Activated naive CD8-positive, alpha-beta T cell treated with anti-CD3 and anti-CD28 coated beads, Interleukin-2, amount 10 ng/mL, durations not matched to agents 7 days and 5 days (primary cell): ENCODE measurements at regions not wholly inside any gene's neighbourhood (a gene's known extent, or its start where the extent isn't known, plus 50 kb on each side); places are given as distances from the start of the nearest gene placed in this dataset.

ENCODE experiments used
- ATAC-seq: fragments of 150-1000 bp; cut with Tn5 transposase; one replicate; pipeline ENCODE4 v1.10.0; 2021; ENCODE audit warnings: low read depth, moderate library complexity
- POLR2A ChIA-PET: fragments of 350-600 bp; sonication (Branson Sonifier 250); formaldehyde crosslinking; loops from one replicate; lab custom pipeline; 2021; ENCODE audit warnings: antibody characterized with exemption; lab: Charles Lee
- DNase-seq: peaks from one replicate; pipeline ENCODE4 v3.0.0; 2021
- H3K27ac Mint-ChIP-seq: one replicate; pipeline ENCODE4 v1.8.0; 2022; ENCODE audit warnings: mild to moderate bottlenecking, mixed read lengths
- H3K27me3 Mint-ChIP-seq: one replicate; pipeline ENCODE4 v1.8.0; 2022; ENCODE audit warnings: mild to moderate bottlenecking, moderate library complexity, mixed read lengths
- H3K36me3 Mint-ChIP-seq: one replicate; pipeline ENCODE4 v1.8.0; 2021; ENCODE audit warnings: mild to moderate bottlenecking, mixed read lengths
- H3K4me1 Mint-ChIP-seq: one replicate; pipeline ENCODE4 v1.8.0; 2021; ENCODE audit warnings: mixed read lengths
- H3K4me3 Mint-ChIP-seq: one replicate; pipeline ENCODE4 v1.8.0; 2022; ENCODE audit warnings: mild to moderate bottlenecking, moderate library complexity, mixed read lengths
- H3K9me3 Mint-ChIP-seq: one replicate; pipeline ENCODE4 v1.8.0; 2021; ENCODE audit warnings: mixed read lengths

DNA sequence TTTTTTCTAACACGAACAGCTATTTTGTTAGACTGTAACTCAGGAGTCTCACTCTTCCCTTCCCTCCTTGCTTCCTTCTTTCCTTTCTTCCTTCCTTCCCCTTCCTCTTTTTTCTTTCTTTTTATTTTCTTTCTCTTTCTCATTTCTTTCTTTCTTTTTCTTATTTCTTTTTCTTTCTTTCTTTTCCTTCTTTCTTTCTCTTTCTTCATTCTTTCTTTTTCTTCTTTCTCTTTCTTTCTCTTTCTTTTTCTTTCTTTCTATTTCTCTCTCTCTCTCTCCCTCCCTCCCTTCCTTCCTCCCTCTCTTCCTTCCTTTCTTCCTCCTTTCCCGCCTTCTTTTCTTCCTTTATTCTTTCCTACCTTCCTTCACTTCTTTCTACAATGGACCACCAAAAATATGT, 1443.0 kb upstream of the LRRTM3 start:
- ATAC-seq: no peak
- H3K4me3 Mint-ChIP-seq: no peak overlapping the region
- POLR2A ChIA-PET: no interaction called here
- no peaks in the 10 kb centered on the region for H3K4me1 Mint-ChIP-seq
- no peak overlapping the region for H3K27ac Mint-ChIP-seq
- DNase-seq: no peak
- H3K36me3 Mint-ChIP-seq: no peaks in the 10 kb centered on the region
- no peaks in the 10 kb centered on the region for H3K27me3 Mint-ChIP-seq
- peaks cover 3% of the 10 kb centered on the region for H3K9me3 Mint-ChIP-seq

DNA sequence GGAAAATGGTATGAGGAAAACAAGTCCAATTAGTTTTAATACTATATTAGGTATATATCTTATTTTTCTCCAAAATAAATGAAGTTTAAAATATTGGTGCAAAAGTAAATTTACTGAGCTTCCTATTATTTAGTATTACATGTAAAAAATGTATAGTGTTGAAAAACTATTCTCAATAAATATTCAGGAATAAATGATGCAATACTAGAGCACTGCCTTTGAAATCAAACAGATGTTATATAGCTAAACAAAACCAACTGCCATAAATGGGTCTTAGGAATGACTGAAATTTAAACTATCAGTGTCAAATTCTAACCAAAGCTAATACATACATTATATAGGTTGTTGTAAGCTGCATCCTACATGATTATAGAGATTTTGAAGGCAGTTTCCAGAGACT, 1434.0 kb upstream of the LRRTM3 start:
- Mint-ChIP-seq H3K27me3 (no peaks in the 10 kb centered on the region), H3K9me3 (no peaks in the 10 kb centered on the region), H3K4me1 (no peaks in the 10 kb centered on the region), H3K4me3 (no peak overlapping the region), H3K27ac (no peak overlapping the region), H3K36me3 (no peaks in the 10 kb centered on the region)
- POLR2A ChIA-PET: no interaction called here
- ATAC-seq: no peak
- no peak for DNase-seq

DNA sequence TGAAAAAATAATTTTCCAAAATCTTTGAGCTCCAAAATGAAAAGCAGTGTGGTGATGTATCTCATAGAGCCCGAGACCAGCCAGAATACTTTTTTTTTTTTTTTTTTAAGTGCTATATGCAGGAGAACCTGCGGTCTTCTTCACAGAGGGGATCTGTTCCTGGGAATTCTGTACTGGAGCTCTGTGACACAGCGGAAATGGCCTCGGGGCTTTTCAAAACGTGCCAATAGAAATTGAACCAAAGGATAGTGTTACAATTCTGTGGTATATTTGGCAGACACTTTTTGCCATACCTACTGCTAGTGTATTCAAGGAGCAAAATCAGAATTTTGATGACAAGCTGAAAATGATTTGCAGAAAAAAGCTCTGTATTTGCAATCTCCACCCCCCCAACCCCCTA, 1429.3 kb upstream of the LRRTM3 start:
- H3K4me3 Mint-ChIP-seq: no peak overlapping the region
- ATAC-seq: no peak
- H3K27me3 Mint-ChIP-seq: no peaks in the 10 kb centered on the region
- no peak overlapping the region for H3K27ac Mint-ChIP-seq
- H3K9me3 Mint-ChIP-seq: peaks cover 2% of the 10 kb centered on the region
- POLR2A ChIA-PET: no interaction called here
- no peaks in the 10 kb centered on the region for H3K4me1 Mint-ChIP-seq
- DNase-seq: no peak
- H3K36me3 Mint-ChIP-seq: no peaks in the 10 kb centered on the region

- POLR2A ChIA-PET: no interaction called here
- H3K27me3 Mint-ChIP-seq: no peaks in the 10 kb centered on the region
- H3K4me1 Mint-ChIP-seq: no peaks in the 10 kb centered on the region
- no peaks in the 10 kb centered on the region for H3K36me3 Mint-ChIP-seq
- H3K4me3 Mint-ChIP-seq: no peak overlapping the region
- no peak overlapping the region for H3K27ac Mint-ChIP-seq
- H3K9me3 Mint-ChIP-seq: peaks cover 2% of the 10 kb centered on the region
- DNase-seq (no peak), ATAC-seq (no peak)
Observed at GRCh38 chr10:65497837-65498236, 1428.0 kb upstream of the LRRTM3 start.

GRCh38 chr10:65500716-65501115, 1425.1 kb upstream of the LRRTM3 start:
- H3K4me1 Mint-ChIP-seq: no peaks in the 10 kb centered on the region
- H3K27ac Mint-ChIP-seq: no peak overlapping the region
- POLR2A ChIA-PET: no interaction called here
- peaks cover 6% of the 10 kb centered on the region for H3K9me3 Mint-ChIP-seq
- DNase-seq (no peak), ATAC-seq (no peak)
- no peak overlapping the region for H3K4me3 Mint-ChIP-seq
- H3K36me3 Mint-ChIP-seq: no peaks in the 10 kb centered on the region
- H3K27me3 Mint-ChIP-seq: no peaks in the 10 kb centered on the region

DNA sequence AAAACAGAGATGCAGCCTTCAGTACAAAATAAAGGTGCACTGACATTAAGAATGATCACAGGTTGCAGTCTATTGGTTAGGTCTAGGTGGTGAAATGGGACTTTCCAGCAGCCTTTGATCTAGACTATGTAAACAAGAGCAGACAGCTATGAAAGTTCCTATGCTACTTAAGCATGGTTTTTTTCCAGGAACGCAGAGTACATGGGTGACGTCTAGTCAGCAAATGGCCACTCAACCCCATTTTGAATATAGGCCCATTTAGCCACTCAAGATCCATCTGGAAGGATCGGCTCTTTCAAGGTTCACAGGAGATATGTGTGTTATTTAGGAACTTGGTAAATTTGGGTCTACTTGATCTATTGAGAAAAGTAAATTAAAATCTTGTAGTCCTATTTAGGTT, 1424.6 kb upstream of the LRRTM3 start:
- Mint-ChIP-seq H3K9me3 (peaks cover 7% of the 10 kb centered on the region), H3K4me3 (no peak overlapping the region), H3K4me1 (no peaks in the 10 kb centered on the region), H3K36me3 (no peaks in the 10 kb centered on the region), H3K27me3 (no peaks in the 10 kb centered on the region), H3K27ac (no peak overlapping the region)
- POLR2A ChIA-PET: no interaction called here
- ATAC-seq (no peak), DNase-seq (no peak)

DNA sequence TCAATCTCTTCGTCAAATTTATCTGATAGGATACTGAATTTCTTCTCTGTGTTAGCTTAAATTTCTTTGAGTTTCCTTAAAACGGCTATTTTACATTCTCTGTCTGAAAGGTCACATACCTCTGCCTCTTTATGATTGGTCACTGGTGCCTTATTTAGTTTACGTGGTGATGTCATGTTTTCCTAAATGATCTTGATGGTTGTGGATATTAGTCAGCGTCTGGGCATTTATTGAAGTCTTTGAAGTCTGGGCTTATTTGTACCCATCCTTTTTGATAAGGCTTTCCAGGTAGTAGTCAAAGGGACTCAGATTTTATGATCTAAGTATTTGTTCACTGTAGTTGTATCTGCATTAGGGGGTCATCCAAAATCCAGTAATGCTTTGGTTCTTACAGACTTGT, 1407.5 kb upstream of the LRRTM3 start:
- no peaks in the 10 kb centered on the region for H3K27me3 Mint-ChIP-seq
- no peaks in the 10 kb centered on the region for H3K4me1 Mint-ChIP-seq
- ATAC-seq (no peak), DNase-seq (no peak)
- H3K36me3 Mint-ChIP-seq: no peaks in the 10 kb centered on the region
- no peak overlapping the region for H3K27ac Mint-ChIP-seq
- peaks cover 9% of the 10 kb centered on the region for H3K9me3 Mint-ChIP-seq
- no peak overlapping the region for H3K4me3 Mint-ChIP-seq
- POLR2A ChIA-PET: no interaction called here

- no peak overlapping the region for H3K4me3 Mint-ChIP-seq
- no peaks in the 10 kb centered on the region for H3K27me3 Mint-ChIP-seq
- H3K9me3 Mint-ChIP-seq: peaks cover 7% of the 10 kb centered on the region
- POLR2A ChIA-PET: no interaction called here
- DNase-seq: no peak
- H3K27ac Mint-ChIP-seq: no peak overlapping the region
- ATAC-seq: no peak
- H3K4me1 Mint-ChIP-seq: no peaks in the 10 kb centered on the region
- no peaks in the 10 kb centered on the region for H3K36me3 Mint-ChIP-seq
Observed at GRCh38 chr10:65528986-65529385, 1396.8 kb upstream of the LRRTM3 start.

DNA sequence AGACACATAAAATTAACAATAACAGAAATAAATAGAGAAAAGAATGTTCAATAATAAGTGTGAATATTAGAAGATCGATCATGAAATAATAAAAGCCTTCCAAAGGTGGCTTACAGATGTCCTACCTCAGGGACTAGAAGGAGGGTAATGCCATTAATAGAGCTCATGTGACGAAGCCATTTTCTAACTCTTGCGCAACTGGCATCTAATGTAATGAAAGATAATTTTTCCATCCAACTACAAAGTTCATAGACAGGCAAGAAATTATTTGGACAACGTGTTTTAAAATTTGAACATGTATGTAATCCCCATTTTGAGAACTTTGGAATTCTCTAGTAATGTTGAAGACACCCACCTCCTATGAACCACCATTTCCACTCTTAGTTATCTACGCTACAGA, 1394.3 kb upstream of the LRRTM3 start:
- DNase-seq (no peak), ATAC-seq (no peak)
- peaks cover 1% of the 10 kb centered on the region for H3K9me3 Mint-ChIP-seq
- no peak overlapping the region for H3K27ac Mint-ChIP-seq
- H3K36me3 Mint-ChIP-seq: no peaks in the 10 kb centered on the region
- POLR2A ChIA-PET: no interaction called here
- H3K27me3 Mint-ChIP-seq: no peaks in the 10 kb centered on the region
- H3K4me3 Mint-ChIP-seq: no peak overlapping the region
- no peaks in the 10 kb centered on the region for H3K4me1 Mint-ChIP-seq

DNA sequence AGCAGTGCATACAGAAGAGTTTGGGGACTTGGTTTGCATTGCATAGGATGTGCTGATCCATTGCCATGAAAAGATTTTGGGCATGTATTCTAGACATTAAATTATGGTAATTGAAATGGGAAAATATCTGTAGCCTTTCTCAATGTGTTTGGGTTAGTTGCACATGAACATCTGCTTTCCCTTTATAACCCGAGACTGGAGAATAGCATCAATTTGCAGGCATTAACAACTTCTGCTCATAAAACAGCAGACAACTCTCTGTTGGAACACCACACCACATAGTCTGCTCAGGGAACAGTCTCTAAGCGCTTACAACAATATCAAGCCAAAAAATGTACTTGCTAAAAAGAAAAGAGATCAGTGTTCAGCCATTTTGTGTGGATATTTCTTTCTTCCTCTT, 1391.1 kb upstream of the LRRTM3 start:
- no peak for DNase-seq
- H3K27ac Mint-ChIP-seq: no peak overlapping the region
- H3K36me3 Mint-ChIP-seq: no peaks in the 10 kb centered on the region
- H3K4me3 Mint-ChIP-seq: no peak overlapping the region
- POLR2A ChIA-PET: no interaction called here
- no peaks in the 10 kb centered on the region for H3K4me1 Mint-ChIP-seq
- H3K27me3 Mint-ChIP-seq: no peaks in the 10 kb centered on the region
- ATAC-seq: no peak
- H3K9me3 Mint-ChIP-seq: no peaks in the 10 kb centered on the region

- H3K36me3 Mint-ChIP-seq: no peaks in the 10 kb centered on the region
- H3K27ac Mint-ChIP-seq: no peak overlapping the region
- H3K4me1 Mint-ChIP-seq: no peaks in the 10 kb centered on the region
- no peak for DNase-seq
- no peak overlapping the region for H3K4me3 Mint-ChIP-seq
- H3K27me3 Mint-ChIP-seq: no peaks in the 10 kb centered on the region
- no peak for ATAC-seq
- H3K9me3 Mint-ChIP-seq: peaks cover 2% of the 10 kb centered on the region
- POLR2A ChIA-PET: no interaction called here
Observed at GRCh38 chr10:65544756-65545155, 1381.1 kb upstream of the LRRTM3 start.

DNA sequence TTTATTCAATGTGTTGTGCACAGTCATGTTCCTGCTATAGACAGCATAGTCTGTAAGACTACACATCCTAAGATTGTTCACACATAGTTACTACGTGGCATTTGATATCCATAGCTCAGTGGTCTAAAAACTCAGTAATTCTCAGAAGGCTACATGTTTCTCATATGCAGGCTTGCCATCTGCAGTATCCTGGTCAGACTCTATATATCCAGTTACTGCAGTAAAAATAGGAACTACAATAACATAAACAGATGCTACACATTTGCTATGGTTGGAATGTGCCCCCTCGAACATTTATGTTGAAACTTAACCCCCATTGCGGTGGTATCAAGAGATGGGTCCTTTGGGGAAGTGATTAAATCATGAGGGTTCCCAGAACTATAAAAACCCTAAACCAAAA, 1377.8 kb upstream of the LRRTM3 start:
- no peaks in the 10 kb centered on the region for H3K4me1 Mint-ChIP-seq
- no peaks in the 10 kb centered on the region for H3K36me3 Mint-ChIP-seq
- DNase-seq (no peak), ATAC-seq (no peak)
- H3K27me3 Mint-ChIP-seq: no peaks in the 10 kb centered on the region
- no peak overlapping the region for H3K27ac Mint-ChIP-seq
- H3K9me3 Mint-ChIP-seq: no peaks in the 10 kb centered on the region
- H3K4me3 Mint-ChIP-seq: no peak overlapping the region
- POLR2A ChIA-PET: no interaction called here

- no peak overlapping the region for H3K27ac Mint-ChIP-seq
- POLR2A ChIA-PET: no interaction called here
- H3K4me1 Mint-ChIP-seq: no peaks in the 10 kb centered on the region
- H3K36me3 Mint-ChIP-seq: no peaks in the 10 kb centered on the region
- H3K9me3 Mint-ChIP-seq: no peaks in the 10 kb centered on the region
- no peak overlapping the region for H3K4me3 Mint-ChIP-seq
- DNase-seq (no peak), ATAC-seq (no peak)
- no peaks in the 10 kb centered on the region for H3K27me3 Mint-ChIP-seq
Observed at GRCh38 chr10:65550761-65551160, 1375.1 kb upstream of the LRRTM3 start.

DNA sequence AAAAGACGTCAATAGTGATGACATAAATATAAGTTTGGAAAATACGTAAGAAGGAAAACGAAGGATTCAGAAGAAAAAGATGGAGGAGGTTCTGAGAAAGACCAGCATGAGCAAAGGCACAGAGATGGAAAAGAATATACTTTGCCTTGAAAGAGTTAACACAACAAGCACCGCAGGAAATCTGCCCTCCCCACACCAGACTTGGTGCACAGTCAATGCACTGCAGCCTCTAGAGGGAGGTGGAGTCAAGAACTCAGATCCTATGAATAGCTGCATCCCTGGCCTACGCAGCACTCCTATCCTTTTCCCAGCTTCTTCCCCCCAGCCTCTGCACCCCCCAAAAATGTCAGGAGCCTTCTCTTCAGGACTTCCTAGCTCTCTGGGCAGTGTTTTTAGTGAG, 1370.6 kb upstream of the LRRTM3 start:
- POLR2A ChIA-PET: no interaction called here
- H3K36me3 Mint-ChIP-seq: no peaks in the 10 kb centered on the region
- no peak for ATAC-seq
- no peaks in the 10 kb centered on the region for H3K27me3 Mint-ChIP-seq
- H3K27ac Mint-ChIP-seq: no peak overlapping the region
- H3K4me1 Mint-ChIP-seq: no peaks in the 10 kb centered on the region
- no peak for DNase-seq
- no peak overlapping the region for H3K4me3 Mint-ChIP-seq
- H3K9me3 Mint-ChIP-seq: no peaks in the 10 kb centered on the region

DNA sequence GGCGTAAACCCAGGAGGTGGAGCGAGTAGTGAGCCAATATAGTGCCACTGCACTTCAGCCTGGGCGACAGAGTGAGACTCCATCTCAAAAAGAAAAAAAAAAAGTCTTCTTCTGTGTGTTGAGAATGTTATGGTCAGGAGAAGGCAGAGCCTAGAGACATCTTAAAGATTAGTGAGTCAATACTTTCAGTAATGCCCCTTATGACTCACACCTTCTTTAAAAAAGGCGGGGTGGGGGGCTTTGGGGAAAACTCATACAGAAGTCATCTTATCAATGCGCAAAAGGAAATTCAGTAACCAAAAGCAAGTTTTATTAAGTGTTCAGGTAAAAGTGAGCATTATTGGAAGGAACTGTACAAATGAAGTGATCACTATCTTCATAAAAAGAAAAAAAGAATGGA, 1369.8 kb upstream of the LRRTM3 start:
- H3K27me3 Mint-ChIP-seq: no peaks in the 10 kb centered on the region
- H3K36me3 Mint-ChIP-seq: no peaks in the 10 kb centered on the region
- H3K4me1 Mint-ChIP-seq: no peaks in the 10 kb centered on the region
- POLR2A ChIA-PET: no interaction called here
- no peak overlapping the region for H3K27ac Mint-ChIP-seq
- no peak overlapping the region for H3K4me3 Mint-ChIP-seq
- ATAC-seq (no peak), DNase-seq (no peak)
- no peaks in the 10 kb centered on the region for H3K9me3 Mint-ChIP-seq
